NCI-H146 (cell line): ENCODE measurements at regions not wholly inside any gene's neighbourhood (a gene's known extent, or its start where the extent isn't known, plus 50 kb on each side); places are given as distances from the start of the nearest gene placed in this dataset.
A peak's percentile ranks its signal among the peaks of the same experiment; 100 is the strongest.
"Not testable (repeated sequence)": the region's sequence is repeated elsewhere in the genome, so short reads cannot be mapped to it uniquely, and the experiment has no call there.

Source experiments
- DNase-seq: peaks from one replicate; lab custom pipeline; 2025; lab: John Stamatoyannopoulos, UW

- no peak for DNase-seq
Measured at GRCh38 chr7:20839196-20839735, 52.6 kb upstream of the SP8 start.

- no peak for DNase-seq
Measured at GRCh38 chr7:20839987-20840386, 53.3 kb upstream of the SP8 start.

- DNase-seq = no peak
Measured at GRCh38 chr7:20846791-20847190, 60.1 kb upstream of the SP8 start.

- DNase-seq = no peak
Measured at GRCh38 chr7:20858951-20859350, 72.3 kb upstream of the SP8 start.

DNA sequence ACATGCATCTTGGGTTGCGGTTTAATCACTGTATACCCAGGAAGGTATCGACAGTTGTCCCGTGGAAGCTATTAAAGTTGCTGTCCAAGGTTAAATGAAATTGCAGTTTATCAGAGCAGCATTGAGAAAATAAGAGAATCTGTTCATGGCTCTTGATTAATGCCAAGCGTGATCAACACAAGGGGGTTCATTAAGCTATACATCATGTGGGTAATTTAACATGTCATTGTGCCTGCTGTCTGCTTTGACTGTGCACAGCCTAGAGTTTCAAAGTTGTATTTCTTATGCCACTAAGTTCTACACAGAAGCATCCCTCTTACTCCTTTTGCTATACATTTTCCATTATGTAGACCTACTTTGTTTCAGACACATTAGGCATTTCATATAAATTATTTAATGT, 74.8 kb upstream of the SP8 start:
- DNase-seq = no peak

DNA sequence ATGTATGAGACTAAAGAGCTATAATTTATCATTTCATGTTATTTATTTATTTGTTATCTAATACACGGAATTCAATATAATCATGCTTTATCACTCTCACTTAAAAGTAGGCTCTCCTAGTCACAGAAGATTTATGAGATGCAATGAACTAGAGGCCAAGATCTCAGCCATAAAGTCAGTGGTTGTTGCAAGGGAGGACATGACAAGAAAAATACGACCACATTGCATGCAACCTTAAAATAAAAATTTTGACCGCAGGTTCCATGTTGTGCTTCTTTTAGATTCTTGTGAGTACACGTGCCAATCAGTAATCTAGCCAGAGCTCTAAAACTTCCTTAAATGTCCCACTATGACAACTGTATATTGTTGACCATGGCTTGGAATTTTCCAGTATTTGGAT, 75.9 kb upstream of the SP8 start:
- no peak for DNase-seq

DNA sequence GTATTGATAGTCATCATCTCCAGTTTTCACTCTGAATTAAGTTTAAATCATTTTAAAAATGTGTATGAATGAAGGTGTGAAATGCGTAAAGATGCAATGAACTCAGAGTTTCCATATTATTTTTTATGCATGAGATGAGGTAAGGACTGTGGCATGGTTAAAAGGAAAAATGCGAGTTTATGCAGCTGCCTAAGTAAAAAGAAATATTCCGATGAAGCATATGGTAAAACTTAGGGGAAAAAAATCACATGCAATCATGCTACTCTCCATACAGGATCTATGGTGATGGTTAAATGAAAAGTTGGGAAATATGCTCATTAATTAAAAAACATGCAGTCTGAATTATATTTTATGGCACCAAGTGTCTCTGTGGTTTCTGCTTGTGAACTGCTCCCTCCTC, 77.5 kb upstream of the SP8 start:
- DNase-seq = no peak

DNA sequence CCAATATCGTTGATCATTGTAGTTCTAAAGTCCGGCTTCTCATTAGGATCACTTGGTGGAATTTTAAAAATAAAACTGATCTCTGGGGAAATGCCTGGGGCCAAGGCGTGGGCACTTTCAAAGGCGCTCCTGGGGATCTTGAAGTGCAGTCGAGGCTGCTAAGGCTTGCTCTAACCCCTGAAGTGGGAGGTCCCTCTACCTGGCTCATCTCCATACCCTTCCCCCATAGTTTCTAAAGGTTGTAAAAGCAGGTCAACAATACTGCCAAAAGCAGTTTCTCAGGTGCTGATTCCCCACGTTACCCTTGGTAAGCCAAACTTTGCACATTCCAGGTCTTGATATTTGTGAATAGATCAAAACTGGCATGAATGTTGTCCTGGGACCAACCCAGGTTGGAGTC, 79.0 kb upstream of the SP8 start:
- DNase-seq = no peak

- DNase-seq = no peak
Measured at GRCh38 chr7:20870977-20871376, 84.3 kb upstream of the SP8 start.

DNA sequence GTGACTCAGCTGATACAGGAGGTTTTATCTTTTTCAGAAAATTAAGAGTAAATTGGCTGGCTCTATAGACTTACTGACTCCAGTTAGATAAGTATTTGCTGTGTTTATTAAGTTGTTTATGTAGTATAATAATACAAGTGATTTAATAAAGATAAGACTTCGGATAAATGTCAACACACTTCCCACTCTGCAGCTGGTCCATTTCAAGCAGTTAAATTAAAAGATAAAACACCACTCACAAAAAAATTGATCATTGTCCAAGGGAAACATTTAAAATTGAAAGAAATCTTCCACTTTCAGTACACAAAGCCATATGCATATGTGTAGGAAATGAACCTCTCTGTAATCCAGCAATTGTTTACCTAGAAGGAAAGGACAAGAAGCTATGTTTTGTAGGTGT, 106.1 kb upstream of the SP8 start:
- DNase-seq = peak; percentile 48

DNA sequence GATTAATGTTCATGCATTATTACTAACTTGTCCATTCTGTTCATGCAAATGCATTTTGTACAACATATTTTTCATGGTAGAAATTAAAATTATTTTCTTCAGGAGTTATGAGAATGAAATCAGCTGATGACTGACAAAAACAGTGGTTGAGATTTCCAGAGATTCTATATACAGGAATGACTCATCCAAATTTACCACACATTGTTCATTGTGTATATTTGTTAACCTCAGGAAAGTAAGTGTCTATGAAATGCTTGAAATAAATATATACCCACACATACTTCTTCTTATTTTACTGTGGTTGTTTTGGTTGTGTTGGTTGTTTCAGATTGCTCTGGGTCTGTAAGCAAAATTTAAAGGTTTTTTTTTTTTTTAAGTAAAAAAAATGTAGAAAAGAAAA, 108.1 kb upstream of the SP8 start:
- DNase-seq = no peak

DNA sequence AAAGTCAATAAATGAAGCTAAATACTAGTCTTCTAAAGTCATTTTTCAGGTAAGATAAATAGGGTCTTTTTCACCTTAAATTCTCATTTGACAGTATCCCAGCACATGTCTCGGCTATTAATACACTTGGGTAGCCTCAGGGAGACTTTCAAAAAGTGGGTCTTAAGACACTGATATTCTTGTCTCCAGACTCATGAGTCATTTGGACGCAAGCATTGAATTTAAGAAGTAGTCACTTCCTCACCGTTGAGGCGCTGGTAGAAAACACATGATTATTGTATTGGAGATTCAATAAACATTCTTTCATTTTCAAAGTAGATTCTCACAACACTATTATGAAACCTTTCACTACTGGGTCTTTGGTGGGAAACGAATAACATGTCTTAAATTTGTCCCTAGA, 108.9 kb upstream of the SP8 start:
- DNase-seq = no peak

- no peak for DNase-seq
Measured at GRCh38 chr7:20896996-20897395, 110.3 kb upstream of the SP8 start.

GRCh38 chr7:20906801-20907453, 120.2 kb upstream of the SP8 start:
- peak; percentile 9 for DNase-seq

DNA sequence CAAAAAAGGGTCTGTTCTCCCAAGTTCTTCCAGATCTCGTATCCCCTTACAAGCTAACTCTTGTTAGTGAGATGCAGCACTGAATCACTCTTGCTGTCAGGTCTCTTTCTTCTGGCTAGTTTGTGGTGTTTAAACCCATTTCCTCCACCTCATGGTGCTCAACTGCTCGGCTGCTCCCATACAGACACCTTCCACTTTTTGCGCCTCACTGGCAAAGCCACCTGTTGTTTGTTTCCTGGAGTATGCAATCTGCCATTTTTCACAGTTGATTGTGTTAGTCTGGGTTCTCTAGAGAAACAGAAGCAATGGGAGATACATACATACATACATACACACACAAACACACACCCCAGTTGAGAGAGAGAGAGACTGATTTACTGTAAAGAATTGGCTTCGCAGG, 124.4 kb upstream of the SP8 start:
- DNase-seq = no peak

DNA sequence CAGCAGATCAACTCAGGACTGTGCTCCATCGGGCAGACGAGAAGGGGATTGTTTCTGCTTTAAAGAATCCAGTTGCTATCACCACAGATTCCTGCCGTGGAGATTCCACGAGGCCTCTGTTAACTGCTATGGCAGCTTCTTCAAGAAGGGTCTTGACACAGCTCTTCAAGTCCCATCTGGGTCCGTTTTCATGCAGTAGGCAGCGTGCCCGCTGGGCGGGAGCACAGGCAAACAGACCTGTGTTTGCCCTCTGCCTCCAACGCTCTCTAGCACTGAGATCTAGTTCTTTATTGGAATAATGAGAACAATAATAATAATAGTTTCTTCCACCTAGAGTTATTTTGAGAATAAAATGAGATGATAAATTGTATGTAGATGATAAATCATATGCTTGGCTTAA, 127.2 kb upstream of the SP8 start:
- DNase-seq = no peak

DNA sequence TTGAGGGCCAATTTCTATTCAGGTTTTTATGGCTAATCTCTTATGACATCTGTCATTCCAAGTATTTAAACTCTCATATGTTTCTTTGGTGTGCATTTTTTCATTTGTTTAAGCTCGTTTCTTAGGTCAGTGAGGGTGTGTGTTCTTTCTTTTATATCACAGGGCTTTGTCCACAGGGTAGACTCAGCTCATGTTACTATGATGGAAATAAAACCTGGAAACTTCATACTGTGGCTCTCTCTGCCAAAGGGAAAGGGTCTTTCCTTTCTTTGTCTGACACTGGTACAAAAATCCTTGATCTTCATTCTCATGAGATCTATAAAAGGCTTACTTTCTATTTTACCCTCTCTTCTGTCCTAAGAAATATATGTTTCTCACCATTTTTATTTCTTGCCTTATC, 129.6 kb upstream of the SP8 start:
- no peak for DNase-seq

DNA sequence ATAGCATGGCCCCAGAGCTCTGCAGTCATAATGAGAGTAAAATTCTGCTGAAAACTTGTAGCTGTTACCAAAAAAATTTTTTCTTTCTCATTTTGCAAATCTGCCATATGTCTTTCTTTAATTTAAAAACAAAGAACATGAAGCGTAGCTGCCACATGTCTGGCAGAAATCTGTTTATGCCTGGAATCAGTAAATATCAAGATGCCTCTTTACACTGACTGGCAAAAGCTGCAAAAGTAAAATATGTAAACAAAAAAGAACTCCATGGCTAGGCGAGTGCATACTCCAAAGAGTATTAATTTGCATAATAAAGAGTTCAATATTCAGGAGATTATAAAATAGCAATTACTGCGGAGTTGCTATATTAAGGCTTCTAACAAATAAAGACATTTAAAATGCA, 130.9 kb upstream of the SP8 start:
- DNase-seq = no peak

DNA sequence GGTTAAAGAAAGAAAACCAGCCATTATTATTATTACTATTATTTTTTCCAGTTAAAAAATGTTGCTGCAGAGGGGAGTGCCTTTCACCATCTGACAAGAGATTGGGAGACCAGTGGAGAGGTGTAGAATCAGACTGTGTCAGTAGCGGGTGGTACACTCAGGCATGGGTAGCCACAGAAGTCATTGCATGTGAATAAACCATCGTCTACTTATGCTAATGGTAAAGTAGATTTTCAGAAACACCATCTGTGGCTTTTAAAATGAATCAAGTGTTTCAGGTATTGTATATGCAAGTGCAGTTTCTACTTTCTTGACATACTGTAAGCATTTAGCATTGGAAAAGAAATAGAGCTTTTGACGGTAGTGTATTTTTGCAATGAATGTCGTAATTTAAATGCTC, 131.5 kb upstream of the SP8 start:
- DNase-seq = no peak

DNA sequence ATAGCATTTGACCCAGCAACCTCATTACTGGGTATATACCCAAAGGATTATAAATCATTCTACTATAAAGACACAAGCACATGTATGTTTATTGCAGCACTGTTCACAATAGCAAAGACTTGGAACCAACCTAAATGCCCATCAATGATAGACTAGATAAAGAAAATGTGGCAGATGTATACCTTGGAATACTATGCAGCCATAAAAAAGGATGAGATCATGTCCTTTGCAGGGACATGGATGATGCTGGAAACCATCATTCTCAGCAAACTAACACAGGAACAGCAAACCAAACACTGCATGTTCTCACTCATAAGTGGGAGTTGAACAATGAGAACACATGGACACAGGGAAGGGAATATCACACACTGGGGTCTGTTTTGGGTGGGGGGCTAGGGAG, 140.5 kb upstream of the SP8 start:
- DNase-seq = not testable (repeated sequence)

GRCh38 chr7:20927976-20928375, 141.3 kb upstream of the SP8 start:
- DNase-seq = no peak

DNA sequence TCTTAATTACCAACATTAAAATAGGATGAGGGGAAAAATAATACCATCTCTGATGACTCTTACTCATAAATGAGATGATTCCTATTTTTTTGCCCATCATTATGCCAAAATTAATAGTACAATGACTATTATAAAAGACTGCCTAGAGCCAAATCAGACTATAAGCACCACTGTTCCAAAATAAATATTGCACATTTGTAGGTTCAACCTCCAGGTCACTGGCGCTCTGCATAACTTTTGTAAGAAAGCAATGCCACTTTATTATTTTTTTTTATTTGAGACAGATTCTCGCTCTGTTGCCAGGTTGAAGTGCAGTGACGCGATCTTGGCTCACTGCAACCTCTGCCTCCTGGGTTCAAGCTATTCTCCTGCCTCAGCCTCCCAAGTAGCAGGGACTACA, 142.5 kb upstream of the SP8 start:
- no peak for DNase-seq

GRCh38 chr7:20931739-20932138, 145.1 kb upstream of the SP8 start:
- no peak for DNase-seq

DNA sequence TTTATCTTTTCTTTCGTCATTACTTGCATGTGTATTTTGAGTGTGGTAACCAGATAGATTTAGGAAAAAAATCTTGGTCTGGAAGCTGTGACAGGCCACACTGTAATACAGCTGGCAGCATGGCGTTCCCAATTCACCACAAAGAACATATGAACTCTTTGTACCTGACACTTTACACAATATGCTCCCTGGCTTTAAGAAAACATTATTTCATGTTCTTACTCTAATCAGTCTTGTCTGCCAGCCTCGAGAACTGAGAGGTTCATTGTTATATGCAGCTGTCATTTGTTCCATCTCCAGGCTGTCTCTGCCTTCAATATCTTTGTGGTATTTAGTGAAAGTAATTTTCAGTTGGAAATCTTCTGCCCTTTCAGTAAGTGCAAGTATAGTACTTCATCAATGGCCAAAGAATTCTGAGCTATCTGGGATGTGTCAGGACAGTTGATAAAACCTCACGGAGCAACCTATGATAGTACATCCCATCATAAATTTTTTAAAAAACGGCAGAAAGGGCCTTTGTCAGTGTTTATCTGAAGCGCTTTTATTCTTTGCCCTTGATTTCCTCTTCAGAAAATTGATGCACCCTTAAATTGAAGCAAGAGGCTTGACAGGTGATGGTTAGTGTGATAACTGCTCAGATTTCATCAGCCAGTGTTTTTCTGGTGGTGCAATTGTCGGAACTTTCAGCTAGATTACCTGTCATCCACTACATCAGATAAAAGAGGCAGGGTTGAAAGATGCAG, 146.3 kb upstream of the SP8 start:
- no peak for DNase-seq
